Keratinocyte (primary cell): ENCODE measurements at regions not wholly inside any gene's neighbourhood (a gene's known extent, or its start where the extent isn't known, plus 50 kb on each side); places are given as distances from the start of the nearest gene placed in this dataset.

Experiments used
- DNase-seq: peaks from one replicate; pipeline ENCODE4 v3.0.0-alpha.2; 2011; ENCODE audit warnings: low read depth, missing footprints, low spot score
- FAIRE-seq: peaks from 2 replicates; lab custom pipeline; 2011; peaks lifted over from hg19 to GRCh38; lab: Jason Lieb, UNC
- H2AFZ ChIP-seq: 2 replicates; pipeline ENCODE4 v1.6.0; 2012; ENCODE audit warnings: low read length, control low read depth, inconsistent platforms; ENCODE audit not compliant: control insufficient read depth
- H3K27ac ChIP-seq: 2 replicates; pipeline ENCODE4 v1.5.1; 2011; ENCODE audit warnings: low read length; ENCODE audit not compliant: control insufficient read depth, insufficient read depth
- H3K27me3 ChIP-seq: 3 replicates; pipeline ENCODE4 v1.6.0; 2011; ENCODE audit warnings: low read length; ENCODE audit not compliant: control insufficient read depth, insufficient read depth; ENCODE audit errors: extremely low read depth
- H3K36me3 ChIP-seq, 2 experiments: 2 replicates in 1 of 2; 3 replicates in 1 of 2; pipeline ENCODE4 v1.5.1; 2011; ENCODE audit warnings: low read length in 2 of 2, mild to moderate bottlenecking in 1 of 2; ENCODE audit not compliant: control insufficient read depth in 2 of 2, insufficient read depth in 2 of 2; ENCODE audit errors: extremely low read depth in 1 of 2
- H3K4me1 ChIP-seq: 3 replicates; pipeline ENCODE4 v1.5.1; 2011; ENCODE audit warnings: low read length; ENCODE audit not compliant: control insufficient read depth, insufficient read depth; ENCODE audit errors: extremely low read depth
- H3K4me2 ChIP-seq: 3 replicates; pipeline ENCODE4 v1.6.0; 2011; ENCODE audit warnings: low read depth, low read length; ENCODE audit not compliant: control insufficient read depth, insufficient read depth; ENCODE audit errors: extremely low read depth
- H3K4me3 ChIP-seq, 3 experiments: fragments of 200-600 bp in 1 of 3; sonication (generic) in 1 of 3; 2 replicates in 2 of 3; 3 replicates in 1 of 3; pipeline ENCODE4 v1.5.1; 2011 to 2016; ENCODE audit warnings: low read length in 3 of 3, mild to moderate bottlenecking in 3 of 3, control low read depth in 2 of 3, inconsistent platforms in 1 of 3, low read depth in 1 of 3, mixed read lengths in 1 of 3, mixed run types in 1 of 3, moderate library complexity in 1 of 3; ENCODE audit not compliant: control insufficient read depth in 2 of 3, insufficient read depth in 2 of 3; ENCODE audit errors: extremely low read depth in 1 of 3
- H3K79me2 ChIP-seq: 2 replicates; pipeline ENCODE4 v1.6.0; 2012; ENCODE audit warnings: low read length; ENCODE audit not compliant: control insufficient read depth, insufficient read depth
- H3K9ac ChIP-seq: 3 replicates; pipeline ENCODE4 v1.6.0; 2011; ENCODE audit warnings: low read length; ENCODE audit not compliant: control insufficient read depth, insufficient read depth; ENCODE audit errors: extremely low read depth
- H3K9me1 ChIP-seq: 3 replicates; pipeline ENCODE4 v1.6.0; 2011; ENCODE audit warnings: low read length; ENCODE audit not compliant: control insufficient read depth, insufficient read depth; ENCODE audit errors: extremely low read depth
- H3K9me3 ChIP-seq: 2 replicates; pipeline ENCODE4 v1.5.1; 2012; ENCODE audit warnings: low read depth, low read length; ENCODE audit not compliant: control insufficient read depth
- H4K20me1 ChIP-seq: 3 replicates; pipeline ENCODE4 v1.6.0; 2011; ENCODE audit warnings: low read length; ENCODE audit not compliant: control insufficient read depth, insufficient read depth; ENCODE audit errors: extremely low read depth
- CTCF ChIP-seq, 3 experiments: IDR thresholded peaks in 1 of 3; conservative IDR thresholded peaks in 1 of 3; optimal IDR thresholded peaks in 1 of 3; 2 replicates in 2 of 3; 3 replicates in 1 of 3; pipeline versions ENCODE3 to v1.5.1; 2011; ENCODE audit warnings: low read length in 3 of 3, mild to moderate bottlenecking in 3 of 3, moderate library complexity in 2 of 3, control low read depth in 1 of 3, inconsistent platforms in 1 of 3; ENCODE audit not compliant: insufficient read depth in 2 of 3; ENCODE audit errors: extremely low read depth in 1 of 3
- EZH2 ChIP-seq: IDR thresholded peaks from one replicate; pipeline ENCODE4 v1.6.1; 2012; ENCODE audit warnings: inconsistent platforms, mild to moderate bottlenecking, low read length, moderate library complexity
- dilution Hi-C: fragments of 300-500 bp; cut with MboI; formaldehyde crosslinking; loops from one replicate; pipeline ENCODE4 v1.7.0; 2020; ENCODE audit warnings: low sequenced_read_pairs; ENCODE audit not compliant: extremely low pct_ligation_motif_present

- no peak overlapping the region for H3K4me3 ChIP-seq
- no peak overlapping the region for H3K9ac ChIP-seq
- FAIRE-seq (no peak), DNase-seq (no peak)
- TF ChIP-seq EZH2 (no peak), CTCF (optimal IDR thresholded peaks at IDR 0.05 in 1 of 3, IDR thresholded peaks at IDR 0.05 in 1 of 3, conservative IDR thresholded peaks at IDR 0.05 in 1 of 3; ENCODE audit: extremely low read depth in 1 of 3, insufficient read depth in 2 of 3, low read length in 3 of 3) (no peak)
- H3K27ac ChIP-seq = no peak overlapping the region
- H4K20me1 ChIP-seq = no peaks in the 10 kb centered on the region
- no peaks in the 10 kb centered on the region for H3K4me1 ChIP-seq
- no peaks in the 10 kb centered on the region for H3K36me3 ChIP-seq
- dilution Hi-C loops = no loop called here
- peak overlapping the region; percentile 46 for H2AFZ ChIP-seq
- H3K9me3 ChIP-seq = no peaks in the 10 kb centered on the region
- no peaks in the 10 kb centered on the region for H3K9me1 ChIP-seq
- H3K79me2 ChIP-seq = no peaks in the 10 kb centered on the region
- H3K27me3 ChIP-seq = no peaks in the 10 kb centered on the region
- H3K4me2 ChIP-seq = no peak overlapping the region
Observed at GRCh38 chr6:8342241-8342819, 93.0 kb downstream of the SLC35B3 start.

GRCh38 chr6:8337147-8337546, 98.2 kb downstream of the SLC35B3 start:
- Histone ChIP-seq H4K20me1 (no peaks in the 10 kb centered on the region), H2AFZ (no peak overlapping the region), H3K4me1 (peaks cover 12% of the 10 kb centered on the region), H3K9ac (no peak overlapping the region), H3K4me2 (no peak overlapping the region), H3K27ac (no peak overlapping the region), H3K9me3 (no peaks in the 10 kb centered on the region), H3K79me2 (no peaks in the 10 kb centered on the region), H3K36me3 (no peaks in the 10 kb centered on the region), H3K27me3 (no peaks in the 10 kb centered on the region), H3K4me3 (no peak overlapping the region), H3K9me1 (no peaks in the 10 kb centered on the region)
- dilution Hi-C loops = no loop called here
- DNase-seq = no peak
- no peak for TF ChIP-seq EZH2
- no peak for TF ChIP-seq CTCF (optimal IDR thresholded peaks at IDR 0.05 in 1 of 3, IDR thresholded peaks at IDR 0.05 in 1 of 3, conservative IDR thresholded peaks at IDR 0.05 in 1 of 3; ENCODE audit: extremely low read depth in 1 of 3, insufficient read depth in 2 of 3, low read length in 3 of 3)
- no peak for FAIRE-seq
